K562 (cell line): ENCODE measurements at regions not wholly inside any gene's neighbourhood (a gene's known extent, or its start where the extent isn't known, plus 50 kb on each side); places are given as distances from the start of the nearest gene placed in this dataset.

Experiments
- ATAC-seq: fragments of 200-7000 bp; cut with Tn5 transposase; 3 replicates; pipeline ENCODE4 v1.9.1; 2020; ENCODE audit warnings: moderate library complexity
- BruUV-seq: library from RNA; stranded (reverse); fragments of 400-500 nt; replicated peaks from 2 replicates; lab custom pipeline; 2021; lab: Mats Ljungman, UMichigan
- CTCF ChIA-PET: fragments of 300-600 bp; formaldehyde crosslinking; extraction: SDS; loops from one replicate; lab custom pipeline; 2021; ENCODE audit warnings: low intra/inter-chr PET ratio; lab: Yijun Ruan, JAX
- POLR2A ChIA-PET: fragments of 300-600, 350-650 bp; sonication (Branson Sonifier 250); formaldehyde crosslinking; extraction: SDS; loops from one replicate; lab custom pipeline; 2021; ENCODE audit warnings: antibody characterized with exemption, inconsistent platforms; lab: Yijun Ruan, JAX
- DNase-seq, 4 experiments: peaks; one replicate each; pipeline versions ENCODE4 v3.0.0 to v3.0.0-alpha.2; 2011 to 2018; ENCODE audit warnings: low spot score in 3 of 4, mixed read lengths in 3 of 4; ENCODE audit errors: extremely low read depth in 1 of 4
- FAIRE-seq: peaks from 2 replicates; lab custom pipeline; 2011; peaks lifted over from hg19 to GRCh38; lab: Jason Lieb, UNC
- H2AFZ ChIP-seq: 2 replicates; pipeline ENCODE4 v1.6.0; 2011; ENCODE audit warnings: low read depth, low read length, control low read depth, inconsistent platforms
- H3K27ac ChIP-seq: fragments of 200-600 bp; 3 replicates; pipeline ENCODE4 v1.8.0; 2011; ENCODE audit warnings: low read depth, mild to moderate bottlenecking, control low read depth, inconsistent platforms, low read length, moderate library complexity, mixed read lengths; ENCODE audit errors: extremely low read depth
- H3K27me3 ChIP-seq, 2 experiments: fragments of 300-600 bp in 1 of 2; 2 replicates in 1 of 2; 3 replicates in 1 of 2; pipeline versions ENCODE4 v1.6.0 to v1.8.0; 2011; ENCODE audit warnings: inconsistent platforms in 2 of 2, low read length in 2 of 2, mild to moderate bottlenecking in 1 of 2, mixed read lengths in 1 of 2, moderate library complexity in 1 of 2; ENCODE audit not compliant: control insufficient read depth in 2 of 2, insufficient read depth in 2 of 2
- H3K36me3 ChIP-seq: fragments of 300-600 bp; 3 replicates; pipeline ENCODE4 v1.8.0; 2011; ENCODE audit warnings: mild to moderate bottlenecking, low read length, inconsistent platforms; ENCODE audit not compliant: control insufficient read depth, insufficient read depth
- H3K4me1 ChIP-seq, 2 experiments: fragments of 200-600 bp in 1 of 2; replicated peaks in 1 of 2; 2 replicates in 1 of 2; 3 replicates in 1 of 2; pipeline versions ENCODE4 v1.5.1 to v1.8.0; 2011; ENCODE audit warnings: inconsistent platforms in 2 of 2, low read length in 2 of 2, mild to moderate bottlenecking in 1 of 2, mixed read lengths in 1 of 2, moderate library complexity in 1 of 2; ENCODE audit not compliant: control insufficient read depth in 2 of 2, insufficient read depth in 2 of 2
- H3K4me2 ChIP-seq: 2 replicates; pipeline ENCODE4 v1.6.1; 2011; ENCODE audit warnings: low read length, control low read depth, inconsistent platforms, mixed read lengths; ENCODE audit not compliant: insufficient read depth
- H3K4me3 ChIP-seq: fragments of 200-600 bp; sonication (generic), shearing (Covaris generic); 2 replicates; pipeline ENCODE4 v1.5.1; 2016; ENCODE audit warnings: control low read depth, inconsistent platforms
- H3K79me2 ChIP-seq: fragments of 200-600 bp; 3 replicates; pipeline ENCODE4 v1.8.0; 2011; ENCODE audit warnings: low read length, inconsistent platforms; ENCODE audit not compliant: control insufficient read depth, insufficient read depth
- H3K9ac ChIP-seq, 2 experiments: 2 replicates each; pipeline versions ENCODE4 v1.6.0 to v1.6.1; 2011; ENCODE audit warnings: low read depth in 2 of 2, low read length in 2 of 2, control low read depth in 1 of 2, inconsistent platforms in 1 of 2, mild to moderate bottlenecking in 1 of 2, mixed read lengths in 1 of 2; ENCODE audit not compliant: insufficient read depth in 1 of 2
- H3K9me1 ChIP-seq: one replicate; pipeline ENCODE4 v1.6.0; 2011; ENCODE audit warnings: inconsistent platforms, mild to moderate bottlenecking, low read length, moderate library complexity; ENCODE audit not compliant: control insufficient read depth, insufficient read depth
- H3K9me3 ChIP-seq: replicated peaks from 2 replicates; pipeline ENCODE4 v1.5.1; 2011; ENCODE audit warnings: low read depth, low read length, inconsistent platforms; ENCODE audit not compliant: control insufficient read depth, insufficient read depth
- H4K20me1 ChIP-seq: replicated peaks from 2 replicates; pipeline ENCODE4 v1.6.1; 2011; ENCODE audit warnings: low read length, inconsistent platforms, mixed read lengths; ENCODE audit not compliant: control insufficient read depth, insufficient read depth
- LARP7 ChIP-seq: fragments of 450-650 bp; IDR thresholded peaks from 2 replicates; pipeline ENCODE4 v1.6.1; 2016
- STAT6 ChIP-seq: sonication (generic); formaldehyde crosslinking; IDR thresholded peaks from 2 replicates; pipeline ENCODE4 v1.8.1; 2023; ENCODE audit warnings: mild to moderate bottlenecking, missing genetic modification reagents
- TCF3 ChIP-seq: sonication (generic); formaldehyde crosslinking; IDR thresholded peaks from 2 replicates; pipeline ENCODE4 v1.4.0; 2020; ENCODE audit warnings: mild to moderate bottlenecking, missing genetic modification reagents
- ZNF316 ChIP-seq: fragments of 450-650 bp; IDR thresholded peaks from 2 replicates; pipeline ENCODE4 v1.6.1; 2016
- WGBS: fragments of 100-300 bp; shearing (Covaris generic); methylation state at CpG from one replicate; pipeline ENCODE4 v1.1.6; 2016; ENCODE audit warnings: low coverage, mixed read lengths; ENCODE audit not compliant: insufficient coverage; ENCODE audit errors: missing lambda C conversion rate; 5-methylcytosine and 5-hydroxymethylcytosine counted together
- in situ Hi-C: fragments of 300-500 bp; cut with MboI; formaldehyde crosslinking; loops from 4 replicates; pipeline ENCODE4 v1.15.0; 2018; ENCODE audit warnings: inconsistent platforms, mixed read lengths
- intact Hi-C: fragments of 100-400 bp; cut with micrococcal nuclease; formaldehyde crosslinking; loops from 2 replicates; pipeline ENCODE4 v1.14.2; 2022

- no peaks in the 10 kb centered on the region for H3K79me2 ChIP-seq
- H3K9me3 ChIP-seq: no peaks in the 10 kb centered on the region
- H3K4me1 ChIP-seq: no peaks in the 10 kb centered on the region
- H3K9me1 ChIP-seq: no peaks in the 10 kb centered on the region
- H3K9ac ChIP-seq: no peak overlapping the region
- no peak overlapping the region for H3K4me3 ChIP-seq
- POLR2A ChIA-PET: no interaction called here
- CTCF ChIA-PET: no interaction called here
- no peak for FAIRE-seq
- peak in 1 of 4 experiments; percentile 9 for DNase-seq
- intact Hi-C loops (no loop called here), in situ Hi-C loops (no loop called here)
- WGBS: 0% methylated on average over 5 of the region's 7 CpGs
- no peaks in the 10 kb centered on the region for H4K20me1 ChIP-seq
- no peak for ATAC-seq
- no TSS peak for BruUV-seq
- H2AFZ ChIP-seq: no peak overlapping the region
- peak; percentile 21; the same call in 1 of the 2 replicates for TF ChIP-seq TCF3
- TF ChIP-seq LARP7: no peak
- H3K27ac ChIP-seq: no peak overlapping the region
- H3K27me3 ChIP-seq: no peaks in the 10 kb centered on the region
- H3K36me3 ChIP-seq: no peaks in the 10 kb centered on the region
- no peak overlapping the region for H3K4me2 ChIP-seq
These were observed 1317.1 kb downstream of the SLITRK1 start for GRCh38 chr13:82565201-82565600.

GRCh38 chr13:82560889-82561288, 1321.4 kb downstream of the SLITRK1 start:
- BruUV-seq: no TSS peak
- POLR2A ChIA-PET: no interaction called here
- no peaks in the 10 kb centered on the region for H3K36me3 ChIP-seq
- no peaks in the 10 kb centered on the region for H3K9me3 ChIP-seq
- H3K79me2 ChIP-seq: no peaks in the 10 kb centered on the region
- no peak for FAIRE-seq
- no peaks in the 10 kb centered on the region for H3K9me1 ChIP-seq
- CTCF ChIA-PET: no interaction called here
- 0% methylated on average over 1 of the region's 1 CpG for WGBS
- TF ChIP-seq ZNF316 (0 out of 2 replicates have a peak, but pooled peaks have one; percentile 2), STAT6 (CRISPR knock-in tag) (no peak)
- no peak overlapping the region for H3K9ac ChIP-seq
- H3K4me2 ChIP-seq: no peak overlapping the region
- no peak for ATAC-seq
- H3K27me3 ChIP-seq: no peaks in the 10 kb centered on the region
- no peaks in the 10 kb centered on the region for H3K4me1 ChIP-seq
- H3K27ac ChIP-seq: no peak overlapping the region
- H4K20me1 ChIP-seq: no peaks in the 10 kb centered on the region
- DNase-seq: no peak
- intact Hi-C loops (no loop called here), in situ Hi-C loops (no loop called here)
- H2AFZ ChIP-seq: no peak overlapping the region
- H3K4me3 ChIP-seq: no peak overlapping the region
